GM21447 (cell line): ENCODE measurements at regions not wholly inside any gene's neighbourhood (a gene's known extent, or its start where the extent isn't known, plus 50 kb on each side); places are given as distances from the start of the nearest gene placed in this dataset.

ENCODE experiments used
- ATAC-seq: cut with Tn5 transposase; IDR thresholded peaks from one replicate; pipeline ENCODE4 v1.9.1; 2021; ENCODE audit not compliant: unreplicated experiment

DNA sequence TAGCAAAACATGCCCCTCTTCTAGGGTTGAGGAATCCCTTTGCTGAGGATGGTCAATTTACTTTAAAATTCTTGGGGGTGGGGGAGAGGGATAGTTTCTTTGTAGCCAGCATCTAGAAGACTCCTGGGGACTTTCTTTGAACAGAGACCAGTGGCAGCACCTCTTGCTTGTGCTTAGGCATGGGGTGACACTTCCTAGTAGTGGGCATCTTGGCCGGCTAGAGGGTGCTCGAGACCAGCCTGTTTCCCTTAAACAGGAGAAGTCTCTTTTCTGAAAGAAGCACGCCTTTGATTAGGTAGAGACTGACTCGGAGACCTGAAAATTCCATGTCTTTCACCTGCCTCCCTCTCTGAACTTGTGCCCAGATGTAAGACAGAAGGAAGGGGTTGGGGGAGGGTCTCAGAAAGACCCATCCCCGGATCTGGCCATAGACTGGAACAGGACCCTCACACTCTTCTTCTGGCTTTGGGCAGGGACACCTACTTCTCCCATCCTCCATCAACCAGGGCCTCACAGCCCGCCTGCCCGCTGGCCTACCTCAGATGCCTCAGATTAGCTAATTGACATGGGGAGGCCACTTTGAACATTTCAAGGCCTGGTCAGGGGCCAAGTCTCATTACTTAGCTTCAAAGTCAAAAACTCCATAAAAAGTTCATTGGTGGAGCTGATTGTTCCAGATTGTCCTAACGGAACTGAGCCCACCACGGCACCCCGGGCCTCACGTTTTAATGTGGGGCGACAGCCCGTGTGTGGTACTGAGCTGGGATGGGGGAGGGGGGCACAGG, 172.2 kb downstream of the CDC5L start:
- no peak for ATAC-seq

DNA sequence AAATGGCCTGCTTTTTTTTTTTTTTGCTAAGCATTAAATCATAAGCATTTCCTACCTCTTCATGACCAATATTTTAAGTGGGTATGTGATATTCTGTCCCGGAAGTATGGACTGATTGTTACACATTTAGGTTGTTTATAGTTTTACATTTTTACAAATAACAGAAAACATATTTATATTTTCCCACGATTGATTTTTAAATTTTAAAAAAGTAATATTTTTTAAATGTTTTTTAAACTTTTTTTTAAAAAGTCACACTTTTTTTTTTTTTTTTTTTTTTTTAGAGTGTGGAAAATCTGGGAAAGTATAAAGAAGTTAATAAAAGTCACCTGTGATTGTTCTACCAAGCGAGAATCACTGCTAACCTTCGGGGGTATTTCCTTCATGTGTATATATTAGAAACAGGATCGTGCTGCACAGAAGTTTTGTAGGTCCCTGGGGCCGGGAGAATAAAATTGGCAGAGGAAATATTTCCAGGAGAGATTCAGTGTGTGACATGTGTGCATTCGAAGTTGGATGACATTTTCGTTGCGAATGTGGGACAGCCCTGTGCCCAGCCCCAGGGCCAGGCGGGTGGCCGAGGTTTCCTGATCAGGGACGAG, 173.1 kb downstream of the CDC5L start:
- ATAC-seq: no peak

DNA sequence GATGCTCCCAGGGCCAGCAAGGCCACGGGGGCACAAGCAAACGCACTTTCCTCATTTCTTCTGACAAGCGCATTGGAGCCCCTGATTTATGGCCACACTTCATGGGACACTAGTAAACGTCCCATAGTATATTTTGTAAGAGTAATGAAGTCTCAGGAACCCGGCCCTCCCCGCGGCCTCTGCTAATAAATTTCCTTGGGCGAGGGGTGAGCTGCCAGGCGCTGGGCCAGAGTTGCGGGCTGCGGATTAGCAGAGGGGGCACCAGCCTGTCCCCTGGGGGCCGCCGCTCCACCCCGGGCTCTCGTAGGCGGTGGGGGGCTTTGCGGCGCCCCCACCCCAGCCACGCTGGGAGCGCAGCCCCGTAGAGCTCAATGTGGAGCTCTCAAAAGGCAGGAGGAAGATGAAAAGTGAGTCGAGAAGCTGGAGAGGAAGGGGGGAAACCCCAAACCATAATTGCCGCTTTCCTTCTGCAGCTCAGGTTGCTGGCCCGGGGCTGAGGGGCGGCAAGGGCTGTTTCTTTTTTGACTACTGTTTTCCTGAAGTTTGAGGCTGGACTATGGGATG, 173.6 kb downstream of the CDC5L start:
- no peak for ATAC-seq

- ATAC-seq: no peak
These were observed 174.5 kb downstream of the CDC5L start for GRCh38 chr6:44561832-44562665.

DNA sequence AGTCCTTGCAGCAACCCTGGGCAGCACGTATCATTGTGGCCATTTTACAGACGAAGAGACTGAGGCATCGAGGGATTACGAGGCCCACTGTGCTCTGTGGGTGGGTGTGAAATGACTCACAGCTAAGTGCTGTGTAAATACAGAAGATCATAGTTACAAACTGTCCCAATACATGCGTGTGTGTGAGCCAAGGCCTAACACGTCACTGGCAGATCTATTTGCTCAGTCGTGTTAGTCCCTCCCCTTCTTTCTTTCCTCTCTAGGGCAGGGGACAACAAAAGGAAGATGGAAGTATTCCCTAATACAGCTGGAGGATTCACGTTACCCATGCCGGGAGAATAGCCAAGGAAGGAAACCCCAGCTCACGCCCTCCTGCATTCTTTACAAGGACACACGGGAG, 175.9 kb downstream of the CDC5L start:
- ATAC-seq: no peak

GRCh38 chr6:44564906-44565524, 177.5 kb downstream of the CDC5L start:
- ATAC-seq: no peak

- no peak for ATAC-seq
These were observed 179.9 kb downstream of the CDC5L start for GRCh38 chr6:44567406-44567805.

- no peak for ATAC-seq
These were observed 181.6 kb downstream of the CDC5L start for GRCh38 chr6:44569131-44569530.

DNA sequence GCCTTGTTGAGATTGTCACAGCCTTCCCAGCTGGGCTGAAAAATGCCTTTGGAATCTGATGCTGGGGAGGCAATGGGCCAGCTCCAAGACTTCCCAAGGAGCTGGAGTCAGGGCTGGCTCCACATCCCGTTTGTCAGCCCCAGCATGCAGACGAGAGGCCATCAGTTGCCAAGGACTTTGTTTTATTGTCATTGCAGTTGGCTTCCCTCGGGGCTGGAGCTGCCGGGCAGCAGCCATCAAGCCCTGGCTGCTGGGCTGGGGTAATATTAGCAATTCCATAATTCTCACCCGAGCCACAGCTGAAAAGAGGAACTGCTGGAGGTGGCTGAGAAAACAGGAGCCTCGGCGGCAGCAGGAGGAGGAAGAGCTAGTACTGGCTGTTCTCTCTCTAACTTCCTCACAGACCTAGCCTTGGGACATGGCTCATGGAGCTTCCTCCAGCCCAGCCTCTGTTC, 182.5 kb downstream of the CDC5L start:
- no peak for ATAC-seq

- ATAC-seq: no peak
These were observed 184.0 kb downstream of the CDC5L start for GRCh38 chr6:44571510-44571909.

DNA sequence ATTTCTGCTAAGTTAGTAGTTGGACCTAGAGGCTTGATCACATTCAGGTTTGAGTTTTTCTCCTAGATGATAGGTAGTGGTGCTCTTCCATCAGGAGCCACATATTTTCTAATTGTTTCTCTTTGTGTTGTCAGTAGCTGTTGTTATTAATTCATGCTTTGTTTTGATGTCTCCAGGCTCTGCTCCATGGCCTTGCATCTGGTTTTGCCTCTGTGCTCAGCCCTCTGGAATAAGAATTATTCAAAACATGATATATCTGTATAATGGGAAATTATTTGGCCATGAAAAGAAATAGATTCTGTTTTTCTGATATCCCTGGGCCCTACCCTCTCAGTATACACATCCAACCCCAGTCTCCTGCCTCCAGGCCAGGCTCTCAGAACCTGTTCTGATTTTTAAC, 184.8 kb downstream of the CDC5L start:
- ATAC-seq: no peak

- no peak for ATAC-seq
These were observed 188.1 kb downstream of the CDC5L start for GRCh38 chr6:44575644-44576043.

DNA sequence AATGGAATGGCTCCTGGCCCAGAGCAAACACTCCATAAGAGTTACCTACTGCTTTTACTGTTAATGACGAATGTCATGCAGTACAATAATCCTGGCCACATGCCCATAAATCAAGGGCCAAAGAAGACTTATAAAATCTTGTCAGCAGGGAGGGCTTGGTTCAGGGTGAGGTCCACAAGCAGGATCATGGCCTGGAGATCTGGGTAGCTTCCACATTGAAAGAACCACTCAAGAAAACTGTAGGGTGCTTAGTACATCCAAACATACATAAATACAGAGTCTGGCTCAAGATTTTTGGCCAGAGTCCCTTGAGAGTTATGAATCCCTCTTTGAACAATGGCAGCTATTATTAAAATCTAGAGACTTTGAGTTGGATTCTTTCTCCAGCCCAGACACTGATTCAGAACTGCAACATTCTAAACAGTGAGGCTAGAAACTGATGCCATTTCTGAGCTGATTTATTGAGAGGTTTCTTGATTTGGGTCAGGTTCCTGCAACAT, 188.7 kb downstream of the CDC5L start:
- no peak for ATAC-seq

- no peak for ATAC-seq
These were observed 193.4 kb downstream of the CDC5L start for GRCh38 chr6:44580901-44581300.

DNA sequence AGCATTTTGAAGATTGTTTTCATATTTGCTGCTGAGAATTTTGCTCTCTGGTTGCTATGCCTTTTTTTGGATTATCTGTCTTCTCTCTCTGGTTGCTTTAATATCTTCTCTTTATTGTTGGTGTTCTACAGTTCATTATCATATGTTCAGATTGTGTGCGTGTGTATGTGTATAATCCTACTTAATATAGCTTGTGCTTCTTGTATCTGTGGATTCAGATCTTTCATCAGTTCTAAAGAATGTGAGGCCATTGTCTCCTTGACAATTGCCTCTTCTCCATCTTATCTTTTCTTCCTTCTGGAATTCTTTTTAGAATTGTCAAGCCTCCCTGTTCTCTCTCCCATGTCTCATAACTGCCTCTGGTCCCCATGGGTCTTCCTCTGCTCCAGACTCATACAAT, 195.4 kb downstream of the CDC5L start:
- ATAC-seq: no peak

DNA sequence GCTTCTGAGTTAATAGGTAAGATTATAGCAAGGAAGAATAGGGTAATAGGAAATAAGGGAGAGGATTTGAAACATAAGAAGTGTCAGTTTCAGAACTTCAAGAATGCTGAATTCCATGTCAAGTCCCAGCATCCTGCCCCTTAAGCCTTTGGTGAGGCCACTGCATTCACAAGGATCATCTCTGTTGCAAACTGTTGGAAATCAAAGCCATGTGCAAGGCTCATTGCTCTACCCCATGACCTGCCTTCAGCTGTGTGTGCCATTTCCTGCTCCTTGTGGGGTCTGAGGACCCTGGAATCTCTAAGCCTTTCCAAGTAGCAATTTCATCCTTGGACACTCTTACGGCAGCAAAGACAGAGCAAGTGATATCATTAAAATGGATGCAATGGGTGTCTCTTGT, 203.0 kb downstream of the CDC5L start:
- no peak for ATAC-seq

DNA sequence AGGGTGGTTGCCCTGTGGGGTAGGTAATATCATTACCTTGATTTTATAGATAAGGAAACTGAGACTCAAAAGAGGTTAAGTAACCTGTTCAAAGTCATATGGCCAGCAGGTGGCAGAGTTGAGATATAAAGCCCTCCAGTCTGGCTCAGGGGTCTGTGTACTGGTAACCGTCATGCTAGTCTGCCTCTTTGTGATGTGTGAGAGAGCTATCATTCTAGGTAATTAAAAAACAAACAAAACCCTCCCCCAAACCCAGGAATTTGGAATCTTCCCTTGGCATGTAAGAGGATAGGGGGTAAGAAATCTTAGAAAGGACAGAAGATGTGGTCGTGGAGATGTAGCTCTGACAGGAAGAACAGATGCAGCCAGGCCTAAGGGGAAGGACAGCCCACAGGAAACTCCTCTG, 206.0 kb downstream of the CDC5L start:
- no peak for ATAC-seq

- ATAC-seq: no peak
These were observed 207.0 kb downstream of the CDC5L start for GRCh38 chr6:44594481-44594880.

DNA sequence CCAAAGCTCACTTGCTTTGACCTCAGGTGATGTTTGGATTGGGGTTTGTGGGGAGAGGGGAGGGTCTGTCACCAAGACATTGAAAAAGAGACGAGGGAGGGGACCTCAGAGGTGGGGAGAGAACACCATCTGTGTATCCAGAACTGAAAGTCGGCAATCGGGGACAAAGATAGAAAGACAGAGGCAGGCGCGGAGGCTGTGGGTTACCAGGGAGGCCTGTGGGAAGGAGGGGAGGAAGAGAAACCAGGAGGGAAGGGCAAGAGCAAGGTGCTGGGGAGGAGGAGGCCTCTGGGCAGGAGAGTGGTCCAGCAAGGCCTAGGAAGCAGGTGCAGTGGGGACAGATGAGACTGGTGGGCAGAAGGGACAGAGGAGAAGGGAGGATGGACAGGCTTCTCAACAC, 211.2 kb downstream of the CDC5L start:
- no peak for ATAC-seq

DNA sequence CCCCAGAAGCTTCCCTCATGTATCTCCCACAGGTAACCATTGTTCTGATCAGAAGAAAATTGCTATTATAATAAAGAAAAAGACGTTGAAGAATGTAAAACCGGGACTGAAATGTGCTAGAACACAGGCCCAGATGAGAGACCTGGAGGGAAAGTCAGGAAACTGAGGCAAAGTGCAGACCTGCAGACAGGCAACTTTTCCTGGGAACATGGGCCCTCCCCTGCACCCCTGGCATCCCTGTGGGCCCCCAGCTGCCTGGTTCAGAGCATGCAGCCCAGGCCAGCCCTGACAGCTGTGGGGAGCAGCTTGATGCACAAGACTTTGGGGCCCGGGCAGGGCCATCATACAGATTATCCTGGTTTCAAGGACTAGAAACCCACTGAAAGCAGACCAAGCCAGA, 212.2 kb downstream of the CDC5L start:
- ATAC-seq: no peak
